ENCODE measurements at regions not wholly inside any gene's neighbourhood (a gene's known extent, or its start where the extent isn't known, plus 50 kb on each side); places are given as distances from the start of the nearest gene placed in this dataset.
A peak's percentile ranks its signal among the peaks of the same experiment; 100 is the strongest.

DNA sequence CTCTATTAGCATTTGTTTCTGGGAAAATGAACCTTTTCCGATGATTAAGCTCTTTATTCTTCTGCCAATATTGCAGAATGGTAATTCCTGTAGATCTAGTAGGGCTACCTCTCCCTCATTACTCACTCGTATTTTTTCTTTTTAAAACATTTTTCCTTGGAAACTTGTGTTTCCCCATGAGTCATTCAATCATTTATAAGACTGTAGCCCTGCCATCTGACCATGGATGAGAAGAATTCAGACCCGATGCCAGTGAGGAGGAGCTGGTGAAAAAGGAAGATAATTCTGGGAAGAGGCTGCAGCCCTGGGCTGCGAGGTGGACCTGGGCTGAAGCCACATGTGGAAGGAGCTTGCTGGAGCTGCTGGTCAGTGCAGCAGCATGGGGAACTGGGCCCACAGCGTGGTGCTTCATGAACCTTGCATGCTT, 242.8 kb downstream of the KLF6 start:
- no peak for DNase-seq (ENCODE audit: low read depth in 2 of 2)

- no peak for DNase-seq (ENCODE audit: low read depth in 2 of 2)
Observed at GRCh38 chr10:3539696-3540383, 245.2 kb downstream of the KLF6 start.

- DNase-seq (ENCODE audit: low read depth in 2 of 2), result peak in 1 of 2 donors; percentile 5
Observed at GRCh38 chr10:3538656-3539531, 246.1 kb downstream of the KLF6 start.

DNA sequence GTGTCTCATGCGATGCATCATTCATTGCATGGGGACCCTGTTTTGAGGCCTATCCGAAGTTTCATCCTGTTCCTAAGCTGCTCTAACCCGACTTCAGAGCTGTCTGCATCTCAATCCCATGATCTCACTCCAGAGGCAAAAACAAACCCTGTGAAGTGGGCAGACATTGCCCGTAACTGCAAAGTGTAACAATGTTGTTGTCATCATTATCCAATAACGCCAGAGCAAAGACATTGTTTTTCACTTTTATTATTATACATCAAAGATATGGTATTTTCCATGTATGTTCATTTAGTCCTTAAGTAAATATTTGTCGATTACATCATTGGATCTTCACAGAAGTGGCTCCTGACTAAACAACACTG, 246.7 kb downstream of the KLF6 start:
- DNase-seq (ENCODE audit: low read depth in 2 of 2), result no peak

- no peak for DNase-seq (ENCODE audit: low read depth in 2 of 2)
Observed at GRCh38 chr10:3537518-3537917, 247.5 kb downstream of the KLF6 start.

DNA sequence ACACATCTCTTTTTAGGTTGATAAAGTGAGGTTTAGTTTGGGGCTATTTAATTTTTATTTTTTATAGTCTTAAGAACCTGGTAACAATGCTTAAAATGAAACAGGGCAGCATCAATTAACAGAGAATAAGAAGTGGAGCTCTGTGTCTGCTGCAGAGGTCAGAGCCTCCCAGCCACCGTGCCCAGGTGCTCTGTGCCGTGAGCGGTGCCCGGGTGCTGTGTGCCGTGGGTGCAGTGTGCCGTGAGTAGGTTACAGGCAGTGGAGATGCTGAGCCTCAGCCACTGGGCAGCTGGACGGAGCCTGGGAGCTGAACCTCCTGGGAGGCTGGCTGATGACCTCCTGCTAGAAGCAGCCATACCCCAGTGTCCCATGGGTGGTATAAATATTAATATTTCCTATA, 250.0 kb downstream of the KLF6 start:
- no peak for DNase-seq (ENCODE audit: low read depth in 2 of 2)

DNA sequence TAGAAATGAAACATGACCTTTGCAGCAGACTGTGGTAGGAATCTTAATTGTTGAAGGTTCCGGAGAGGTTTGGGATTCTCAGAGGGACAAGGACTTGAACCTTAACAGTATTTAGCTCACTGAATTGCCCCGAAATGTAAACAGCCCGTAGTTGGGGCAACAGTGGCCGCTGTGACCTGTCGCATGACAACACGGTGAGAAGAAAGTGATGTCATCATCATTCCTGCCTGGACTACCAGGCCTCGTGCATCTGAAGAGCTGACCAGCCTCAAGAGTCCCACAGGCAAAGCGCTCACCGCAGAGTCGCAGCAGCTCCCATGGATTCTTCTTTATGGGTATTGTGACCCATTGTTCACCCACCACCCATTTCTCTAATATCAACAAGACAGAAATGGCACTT, 250.6 kb downstream of the KLF6 start:
- no peak for DNase-seq (ENCODE audit: low read depth in 2 of 2)

DNA sequence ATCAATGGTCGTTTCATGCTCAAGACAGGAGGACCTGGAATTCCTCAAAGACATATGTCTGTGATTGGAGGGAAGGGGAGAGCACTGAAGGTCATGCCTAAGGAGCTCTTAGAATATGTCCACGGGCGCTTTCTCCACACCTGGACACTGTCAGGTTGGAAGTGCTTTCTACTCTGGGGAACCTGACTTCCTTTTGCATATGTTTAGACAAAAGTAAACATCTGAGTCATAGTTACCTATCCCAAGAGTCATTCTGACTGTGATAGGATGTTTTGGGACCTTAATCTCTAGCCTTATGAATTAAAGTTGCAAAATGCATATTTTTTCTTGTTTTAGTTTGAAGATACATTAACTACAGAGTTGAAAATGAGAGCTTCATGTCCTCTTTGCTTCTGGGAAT, 251.7 kb downstream of the KLF6 start:
- DNase-seq (ENCODE audit: low read depth in 2 of 2), result no peak

DNA sequence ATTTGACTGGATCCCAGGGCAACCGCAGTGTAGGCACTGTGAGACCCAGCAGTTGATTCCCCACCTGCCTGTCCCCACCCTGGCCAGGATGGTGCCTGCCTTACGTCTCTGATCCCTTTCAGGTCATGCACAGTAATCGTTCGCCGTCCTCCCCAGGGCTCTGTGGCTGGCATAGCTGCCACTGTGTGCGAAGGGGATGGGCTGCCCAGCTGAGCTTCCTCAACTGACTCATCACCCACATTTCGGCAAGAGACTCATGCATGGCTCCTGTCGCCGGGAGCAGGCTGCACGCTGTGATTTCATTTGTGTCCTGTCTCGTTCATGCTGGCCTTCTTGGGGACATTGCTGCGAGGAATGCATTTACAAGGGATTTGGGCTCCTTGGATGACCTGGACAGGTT, 252.4 kb downstream of the KLF6 start:
- no peak for DNase-seq (ENCODE audit: low read depth in 2 of 2)

- DNase-seq (ENCODE audit: low read depth in 2 of 2), result no peak
Observed at GRCh38 chr10:3531670-3532069, 253.3 kb downstream of the KLF6 start.

DNA sequence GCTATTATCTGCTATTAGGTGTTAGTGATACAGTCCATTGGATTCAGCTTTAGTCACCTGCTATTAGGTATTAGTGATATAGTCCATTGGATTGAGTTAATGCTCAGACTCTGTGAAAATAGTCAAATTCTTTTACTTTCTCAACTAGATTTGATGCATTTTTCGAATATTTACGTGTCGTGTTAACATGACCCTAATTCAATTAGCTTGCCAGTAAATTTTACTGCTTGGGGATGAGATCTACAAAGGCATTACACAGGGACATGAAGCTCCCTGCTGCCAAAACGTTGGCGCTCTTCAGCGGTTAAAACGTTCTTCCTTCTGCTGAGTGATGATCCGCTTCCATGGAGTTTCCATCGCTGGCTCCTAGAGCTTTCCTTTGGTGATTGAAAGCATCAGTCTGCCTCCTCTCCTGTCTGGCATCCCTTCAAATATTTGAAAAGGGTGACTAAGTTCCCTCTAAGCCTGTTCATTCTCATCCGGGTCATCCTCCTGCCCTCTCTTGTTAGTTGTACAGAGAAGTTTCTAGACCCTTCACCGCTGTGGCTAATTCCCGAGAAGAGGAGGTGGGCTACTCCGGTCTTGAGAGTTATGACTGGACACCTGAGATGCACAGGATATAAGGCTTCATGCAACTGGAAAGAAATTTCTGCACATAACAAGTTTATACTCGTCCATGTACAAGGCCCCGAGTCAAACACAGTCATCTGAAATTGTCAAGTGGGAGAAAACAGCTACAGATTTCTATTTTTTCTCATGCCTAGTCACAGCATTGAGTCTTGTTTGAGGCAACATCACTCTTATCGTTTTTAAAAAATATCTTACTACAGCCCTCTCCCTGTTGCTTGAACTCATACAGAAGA, 254.0 kb downstream of the KLF6 start:
- no peak for DNase-seq (ENCODE audit: low read depth in 2 of 2)

DNA sequence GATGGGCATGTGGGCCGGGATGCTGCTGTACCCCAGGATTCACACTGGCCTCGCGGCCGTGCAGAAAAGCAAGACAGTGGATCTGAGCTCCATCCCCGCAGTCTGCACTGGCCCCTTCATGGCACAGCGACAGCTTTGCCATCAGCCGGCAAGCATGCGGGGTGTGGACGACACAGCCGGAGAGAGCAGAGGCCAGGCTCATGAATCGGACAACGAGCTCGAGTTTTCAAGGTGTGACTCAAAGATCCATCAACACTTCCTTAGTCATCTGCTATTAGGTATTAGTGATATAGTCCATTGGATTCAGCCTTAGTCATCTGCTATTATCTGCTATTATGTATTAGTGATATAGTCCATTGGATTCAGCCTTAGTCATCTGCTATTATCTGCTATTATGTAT, 254.7 kb downstream of the KLF6 start:
- no peak for DNase-seq (ENCODE audit: low read depth in 2 of 2)

DNA sequence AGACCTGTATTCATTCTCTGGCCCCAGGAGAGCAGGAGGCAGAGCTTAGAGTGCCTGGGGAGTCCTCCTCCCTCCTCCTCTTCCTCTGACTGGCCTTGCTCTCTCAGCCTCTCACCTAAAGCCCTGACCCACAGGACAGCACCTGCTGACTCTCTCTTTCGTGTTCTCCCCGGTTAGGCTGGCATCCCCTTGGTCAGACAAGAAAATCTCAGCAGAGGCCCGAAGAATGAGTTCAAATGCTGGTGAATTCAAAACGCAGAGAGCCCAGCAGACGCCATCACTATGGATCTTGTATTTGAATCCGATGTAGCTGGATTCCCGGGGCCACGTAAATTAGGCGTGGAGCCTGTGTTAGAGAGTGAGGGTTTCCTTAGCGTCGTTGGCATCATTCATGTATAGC, 255.3 kb downstream of the KLF6 start:
- DNase-seq (ENCODE audit: low read depth in 2 of 2), result no peak

GRCh38 chr10:3528823-3529403, 256.1 kb downstream of the KLF6 start:
- no peak for DNase-seq (ENCODE audit: low read depth in 2 of 2)

DNA sequence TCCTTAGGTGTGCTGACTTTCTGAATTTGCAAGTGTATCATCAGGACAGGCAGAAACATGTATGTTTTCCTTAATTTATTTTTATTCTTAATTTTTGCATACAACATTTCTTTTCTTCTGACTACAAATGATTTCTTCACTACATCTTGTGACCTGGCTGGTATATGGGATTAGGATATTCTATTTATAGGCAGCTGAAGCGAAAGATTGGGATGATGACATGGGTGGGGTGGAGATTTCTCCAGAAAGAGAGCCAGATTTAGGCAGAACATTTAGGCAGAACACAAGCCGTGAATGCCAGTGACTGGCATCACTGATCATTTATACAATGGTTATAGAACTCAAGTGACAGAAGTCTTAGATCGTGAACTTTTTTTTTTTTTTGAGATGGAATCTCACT, 256.7 kb downstream of the KLF6 start:
- no peak for DNase-seq (ENCODE audit: low read depth in 2 of 2)

- DNase-seq (ENCODE audit: low read depth in 2 of 2), result no peak
Observed at GRCh38 chr10:3527869-3528268, 257.1 kb downstream of the KLF6 start.

DNA sequence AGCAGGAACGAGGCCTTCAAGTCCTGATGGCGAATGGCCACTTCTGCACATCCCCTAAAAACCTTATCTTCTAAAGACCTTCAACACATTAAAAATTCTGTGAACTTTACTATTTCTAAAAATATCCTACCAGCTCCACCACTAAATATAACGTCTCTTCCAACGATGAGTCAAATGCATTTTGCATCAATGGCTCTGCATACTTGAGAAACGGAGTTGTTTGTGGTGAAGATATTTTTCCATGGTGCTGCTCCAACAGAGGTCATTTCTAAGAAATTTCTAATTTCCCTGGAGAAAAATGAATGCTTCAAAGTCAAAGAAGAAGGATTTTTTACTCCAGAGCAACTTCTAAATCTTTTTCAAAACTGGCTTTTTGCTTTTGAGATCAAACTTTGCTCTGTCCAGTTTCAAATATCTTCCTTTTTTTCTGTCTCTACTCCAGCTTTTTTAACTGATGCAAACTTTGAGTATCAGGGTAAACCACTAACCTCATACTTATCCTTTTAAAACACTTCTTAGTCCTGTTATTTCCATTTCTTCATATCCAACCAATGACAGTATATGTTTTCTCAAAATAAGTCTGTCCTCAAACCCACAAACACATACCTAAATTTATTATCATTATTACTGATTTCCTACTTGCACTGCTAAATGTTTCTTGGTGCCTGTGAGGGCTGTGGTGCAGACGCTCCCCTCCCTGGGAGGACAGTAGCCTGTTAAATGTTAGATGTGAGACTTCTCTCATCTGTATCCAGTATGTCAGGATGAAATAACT, 258.1 kb downstream of the KLF6 start:
- no peak for DNase-seq (ENCODE audit: low read depth in 2 of 2)

GRCh38 chr10:3525832-3526449, 259.1 kb downstream of the KLF6 start:
- no peak for DNase-seq (ENCODE audit: low read depth in 2 of 2)

GRCh38 chr10:3524086-3524960, 260.7 kb downstream of the KLF6 start:
- no peak for DNase-seq (ENCODE audit: low read depth in 2 of 2)
